ENCODE measurements at regions not wholly inside any gene's neighbourhood (a gene's known extent, or its start where the extent isn't known, plus 50 kb on each side); places are given as distances from the start of the nearest gene placed in this dataset.

DNA sequence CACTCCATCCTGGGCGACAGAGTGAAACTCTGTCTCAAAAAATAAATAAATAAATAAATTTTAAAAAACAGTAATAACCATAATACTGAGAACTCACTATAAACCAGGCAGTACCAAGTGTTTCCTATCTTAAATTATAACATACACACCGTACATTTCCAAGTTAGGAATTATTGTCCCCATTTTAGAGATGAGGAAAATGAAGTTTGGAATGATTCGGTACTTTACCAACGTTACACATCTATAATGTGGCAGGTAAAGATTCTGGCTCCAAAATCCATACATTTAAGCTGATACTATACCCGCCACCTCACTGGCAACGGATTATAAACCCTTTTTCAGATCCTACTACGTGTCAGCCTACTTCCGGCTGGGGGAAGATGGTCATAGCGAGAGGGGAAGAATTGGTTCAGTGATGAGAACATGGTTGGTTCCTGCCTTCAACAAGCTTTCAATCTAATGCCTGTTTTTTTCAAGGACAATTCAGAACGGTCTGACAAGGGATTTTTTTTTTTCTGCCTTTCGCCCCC lies 105.9 kb upstream of the ATF7IP start:
- no peaks in the 10 kb centered on the region for H3K27me3 ChIP-seq (ENCODE audit: insufficient read depth, poor library complexity, severe bottlenecking)
- no peak overlapping the region for H3K4me3 ChIP-seq (replicated peaks; ENCODE audit: insufficient read depth, low read length)
- H3K27ac ChIP-seq (replicated peaks) = peak overlapping the region; percentile 72
- DNase-seq (ENCODE audit: low read depth in 1 of 2, low spot score in 1 of 2) = no peak
- TF ChIP-seq POLR2AphosphoS5 (IDR thresholded peaks at IDR 0.05; ENCODE audit: low read depth) = no peak
- TF ChIP-seq, protein P1, sequence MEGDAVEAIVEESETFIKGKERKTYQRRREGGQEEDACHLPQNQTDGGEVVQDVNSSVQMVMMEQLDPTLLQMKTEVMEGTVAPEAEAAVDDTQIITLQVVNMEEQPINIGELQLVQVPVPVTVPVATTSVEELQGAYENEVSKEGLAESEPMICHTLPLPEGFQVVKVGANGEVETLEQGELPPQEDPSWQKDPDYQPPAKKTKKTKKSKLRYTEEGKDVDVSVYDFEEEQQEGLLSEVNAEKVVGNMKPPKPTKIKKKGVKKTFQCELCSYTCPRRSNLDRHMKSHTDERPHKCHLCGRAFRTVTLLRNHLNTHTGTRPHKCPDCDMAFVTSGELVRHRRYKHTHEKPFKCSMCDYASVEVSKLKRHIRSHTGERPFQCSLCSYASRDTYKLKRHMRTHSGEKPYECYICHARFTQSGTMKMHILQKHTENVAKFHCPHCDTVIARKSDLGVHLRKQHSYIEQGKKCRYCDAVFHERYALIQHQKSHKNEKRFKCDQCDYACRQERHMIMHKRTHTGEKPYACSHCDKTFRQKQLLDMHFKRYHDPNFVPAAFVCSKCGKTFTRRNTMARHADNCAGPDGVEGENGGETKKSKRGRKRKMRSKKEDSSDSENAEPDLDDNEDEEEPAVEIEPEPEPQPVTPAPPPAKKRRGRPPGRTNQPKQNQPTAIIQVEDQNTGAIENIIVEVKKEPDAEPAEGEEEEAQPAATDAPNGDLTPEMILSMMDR (IDR thresholded peaks at IDR 0.05; ENCODE audit: insufficient read depth, low read length) = no peak
- no peak for TF ChIP-seq SPI1 (IDR thresholded peaks at IDR 0.05; ENCODE audit: borderline replicate concordance, low read depth)
- TF ChIP-seq, protein P2, sequence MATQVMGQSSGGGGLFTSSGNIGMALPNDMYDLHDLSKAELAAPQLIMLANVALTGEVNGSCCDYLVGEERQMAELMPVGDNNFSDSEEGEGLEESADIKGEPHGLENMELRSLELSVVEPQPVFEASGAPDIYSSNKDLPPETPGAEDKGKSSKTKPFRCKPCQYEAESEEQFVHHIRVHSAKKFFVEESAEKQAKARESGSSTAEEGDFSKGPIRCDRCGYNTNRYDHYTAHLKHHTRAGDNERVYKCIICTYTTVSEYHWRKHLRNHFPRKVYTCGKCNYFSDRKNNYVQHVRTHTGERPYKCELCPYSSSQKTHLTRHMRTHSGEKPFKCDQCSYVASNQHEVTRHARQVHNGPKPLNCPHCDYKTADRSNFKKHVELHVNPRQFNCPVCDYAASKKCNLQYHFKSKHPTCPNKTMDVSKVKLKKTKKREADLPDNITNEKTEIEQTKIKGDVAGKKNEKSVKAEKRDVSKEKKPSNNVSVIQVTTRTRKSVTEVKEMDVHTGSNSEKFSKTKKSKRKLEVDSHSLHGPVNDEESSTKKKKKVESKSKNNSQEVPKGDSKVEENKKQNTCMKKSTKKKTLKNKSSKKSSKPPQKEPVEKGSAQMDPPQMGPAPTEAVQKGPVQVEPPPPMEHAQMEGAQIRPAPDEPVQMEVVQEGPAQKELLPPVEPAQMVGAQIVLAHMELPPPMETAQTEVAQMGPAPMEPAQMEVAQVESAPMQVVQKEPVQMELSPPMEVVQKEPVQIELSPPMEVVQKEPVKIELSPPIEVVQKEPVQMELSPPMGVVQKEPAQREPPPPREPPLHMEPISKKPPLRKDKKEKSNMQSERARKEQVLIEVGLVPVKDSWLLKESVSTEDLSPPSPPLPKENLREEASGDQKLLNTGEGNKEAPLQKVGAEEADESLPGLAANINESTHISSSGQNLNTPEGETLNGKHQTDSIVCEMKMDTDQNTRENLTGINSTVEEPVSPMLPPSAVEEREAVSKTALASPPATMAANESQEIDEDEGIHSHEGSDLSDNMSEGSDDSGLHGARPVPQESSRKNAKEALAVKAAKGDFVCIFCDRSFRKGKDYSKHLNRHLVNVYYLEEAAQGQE (IDR thresholded peaks at IDR 0.05; ENCODE audit: insufficient replicate concordance, low read depth) = no peak

DNA sequence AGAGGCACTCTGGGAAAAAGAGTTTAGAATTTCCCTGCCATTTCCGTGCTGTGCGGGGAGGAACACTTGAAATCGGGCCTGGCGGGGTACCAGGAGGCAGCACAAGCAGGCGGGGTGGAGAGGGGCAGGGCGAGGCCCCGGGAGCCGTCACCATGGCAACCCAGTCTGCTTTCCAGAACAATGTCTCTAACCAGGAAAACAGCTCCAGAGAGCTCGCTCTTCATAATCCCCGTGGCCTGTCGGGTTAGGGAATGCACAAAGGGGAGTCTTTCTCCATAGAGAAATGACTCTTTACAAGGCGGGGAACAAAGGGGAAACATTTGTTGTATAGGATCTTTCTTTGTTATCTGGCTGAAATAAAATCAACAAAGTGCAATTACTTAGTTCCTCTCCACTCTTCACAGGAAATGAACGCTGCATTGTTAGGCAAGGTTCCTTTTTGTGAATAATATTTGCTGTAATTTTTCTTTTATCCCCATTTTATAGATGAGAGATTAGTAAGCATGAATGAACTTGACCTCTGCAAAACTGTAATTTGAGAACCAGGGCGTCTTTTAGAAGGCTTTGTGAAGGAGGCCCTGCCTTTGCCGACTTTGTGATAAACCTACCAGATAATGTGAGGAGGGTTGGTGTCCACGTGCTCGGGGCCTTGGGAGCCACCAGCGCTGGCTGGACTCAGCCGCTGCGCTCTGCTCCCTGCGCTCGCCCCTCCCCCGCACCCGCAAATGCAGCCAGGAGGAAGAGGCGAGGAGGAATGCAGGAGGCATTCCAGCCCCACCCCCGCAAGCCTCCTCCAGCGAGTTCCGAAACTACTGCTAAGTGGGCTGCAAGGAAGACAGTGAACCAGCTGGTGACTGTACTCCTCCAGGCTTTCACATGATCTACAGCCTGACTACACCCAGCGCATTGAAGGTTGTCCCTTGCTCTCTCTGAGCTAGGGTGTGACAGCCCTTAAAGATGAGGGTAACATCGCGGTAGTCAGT lies 105.2 kb upstream of the ATF7IP start:
- DNase-seq (ENCODE audit: low read depth in 1 of 2, low spot score in 1 of 2) = peak; percentile 25 to 54
- no peak overlapping the region for H3K4me3 ChIP-seq (replicated peaks; ENCODE audit: insufficient read depth, low read length)

GRCh38 chr12:14261096-14261495 lies 104.4 kb upstream of the ATF7IP start:
- Histone ChIP-seq H3K27me3 (ENCODE audit: insufficient read depth, poor library complexity, severe bottlenecking) (no peaks in the 10 kb centered on the region), H3K27ac (replicated peaks) (no peak overlapping the region), H3K4me3 (replicated peaks; ENCODE audit: insufficient read depth, low read length) (no peak overlapping the region)
- DNase-seq (ENCODE audit: low read depth in 1 of 2, low spot score in 1 of 2) = no peak
- no peak for TF ChIP-seq SPI1 (IDR thresholded peaks at IDR 0.05; ENCODE audit: borderline replicate concordance, low read depth)
- TF ChIP-seq, protein P1 (IDR thresholded peaks at IDR 0.05; ENCODE audit: insufficient read depth, low read length) = no peak
- no peak for TF ChIP-seq POLR2AphosphoS5 (IDR thresholded peaks at IDR 0.05; ENCODE audit: low read depth)
- TF ChIP-seq, protein P2 (IDR thresholded peaks at IDR 0.05; ENCODE audit: insufficient replicate concordance, low read depth) = no peak

More for the DNA sequence above, 105.2 kb upstream of the ATF7IP start:
- no peak for TF ChIP-seq SPI1 (IDR thresholded peaks at IDR 0.05; ENCODE audit: borderline replicate concordance, low read depth)
- H3K27me3 ChIP-seq (ENCODE audit: insufficient read depth, poor library complexity, severe bottlenecking) = no peaks in the 10 kb centered on the region
- peak overlapping the region; percentile 72 for H3K27ac ChIP-seq (replicated peaks)

DNA sequence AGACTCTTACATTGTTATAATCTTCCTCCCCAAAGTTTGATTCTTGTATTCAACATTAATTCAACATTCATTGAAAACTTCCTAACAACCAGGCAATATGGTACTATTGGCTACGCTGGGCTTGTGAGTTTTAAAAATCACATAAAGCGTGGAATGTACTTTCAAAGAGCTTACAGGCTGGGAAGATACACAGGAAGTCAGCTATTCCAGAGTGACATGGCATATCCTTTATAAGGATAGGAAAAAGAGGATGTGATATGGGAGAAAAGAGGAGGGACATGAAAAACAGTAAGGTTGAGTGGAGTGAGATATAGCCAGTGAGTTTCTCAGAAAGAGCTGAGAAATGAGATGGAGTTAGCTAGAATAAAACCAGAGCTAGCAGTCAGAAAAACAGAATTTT lies 103.6 kb upstream of the ATF7IP start:
- TF ChIP-seq, protein P1 (IDR thresholded peaks at IDR 0.05; ENCODE audit: insufficient read depth, low read length) = no peak
- TF ChIP-seq POLR2AphosphoS5 (IDR thresholded peaks at IDR 0.05; ENCODE audit: low read depth) (no peak), SPI1 (IDR thresholded peaks at IDR 0.05; ENCODE audit: borderline replicate concordance, low read depth) (no peak), GABPA (IDR thresholded peaks at IDR 0.05; ENCODE audit: low read depth) (no peak)
- TF ChIP-seq, protein P2 (IDR thresholded peaks at IDR 0.05; ENCODE audit: insufficient replicate concordance, low read depth) = no peak
- H3K27me3 ChIP-seq (ENCODE audit: insufficient read depth, poor library complexity, severe bottlenecking) = no peaks in the 10 kb centered on the region
- H3K4me3 ChIP-seq (replicated peaks; ENCODE audit: insufficient read depth, low read length) = no peak overlapping the region
- DNase-seq (ENCODE audit: low read depth in 1 of 2, low spot score in 1 of 2) = no peak
- H3K27ac ChIP-seq (replicated peaks) = no peak overlapping the region
